HG03342 (cell line): ENCODE measurements at regions not wholly inside any gene's neighbourhood (a gene's known extent, or its start where the extent isn't known, plus 50 kb on each side); places are given as distances from the start of the nearest gene placed in this dataset.

ENCODE experiments used
- ATAC-seq: cut with Tn5 transposase; IDR thresholded peaks from one replicate; pipeline ENCODE4 v1.9.1; 2021; ENCODE audit warnings: mild to moderate bottlenecking, moderate library complexity; ENCODE audit not compliant: unreplicated experiment

DNA sequence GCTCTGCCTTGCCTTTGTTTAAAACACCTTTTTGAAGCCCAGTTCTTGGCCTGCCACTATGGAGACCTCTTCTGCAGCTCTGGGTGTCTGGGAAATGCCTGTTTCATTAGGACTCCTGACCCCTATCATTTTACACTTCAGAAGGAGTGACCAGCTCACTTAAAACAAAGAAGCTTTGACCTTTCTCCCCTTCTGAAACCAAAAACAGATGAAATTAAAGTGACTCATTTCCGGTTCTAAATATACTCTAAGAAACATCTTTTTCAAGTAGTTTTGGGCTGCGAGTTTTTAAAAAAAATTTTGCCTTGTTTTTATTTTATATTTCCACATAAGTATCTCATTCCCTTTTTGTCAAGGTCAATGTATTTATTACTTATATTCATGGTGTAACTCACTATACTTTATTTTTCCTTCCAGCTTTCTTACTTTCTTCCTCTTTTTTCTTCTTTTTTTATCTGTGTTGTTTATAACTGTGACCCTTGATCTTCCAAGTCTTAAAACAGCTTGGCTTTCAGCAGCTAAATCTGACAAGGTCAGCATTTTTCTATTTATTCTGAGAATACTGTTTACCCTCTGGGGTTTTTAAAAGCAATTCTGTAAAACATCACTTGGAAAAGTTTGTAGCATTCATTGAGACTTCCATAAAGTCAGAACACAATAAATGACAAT is 672.9 kb downstream of the NR2F1-AS1 start:
- ATAC-seq, result peak; percentile 75

DNA sequence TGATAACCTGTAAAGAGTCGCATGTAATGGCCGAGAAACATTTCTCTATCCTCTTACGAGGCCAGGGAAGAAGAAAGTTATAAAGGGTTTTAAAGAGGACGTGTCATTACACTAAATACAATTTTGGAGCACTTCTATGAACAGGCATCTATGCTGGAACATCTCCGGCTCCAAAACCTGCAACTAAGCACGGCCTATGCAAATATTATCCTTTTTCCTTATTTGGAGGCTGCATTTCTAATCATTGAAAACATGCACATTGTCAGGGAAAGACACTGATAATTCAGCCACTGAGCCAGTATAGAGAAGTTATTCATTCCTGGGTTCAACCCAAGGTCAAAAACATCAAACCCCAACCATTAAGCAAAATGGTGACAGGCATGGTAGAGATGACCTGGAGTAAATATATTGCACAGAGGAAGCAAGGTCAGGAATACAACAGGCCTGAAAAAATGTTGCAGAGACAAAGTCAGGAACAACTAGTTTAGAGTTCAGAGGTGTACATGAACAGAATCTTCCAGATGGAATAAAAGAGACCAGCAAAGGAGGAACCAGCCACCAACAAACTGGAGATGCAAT is 674.1 kb downstream of the NR2F1-AS1 start:
- ATAC-seq, result no peak

- no peak for ATAC-seq
These were observed 677.0 kb downstream of the NR2F1-AS1 start for GRCh38 chr5:92904021-92904420.

DNA sequence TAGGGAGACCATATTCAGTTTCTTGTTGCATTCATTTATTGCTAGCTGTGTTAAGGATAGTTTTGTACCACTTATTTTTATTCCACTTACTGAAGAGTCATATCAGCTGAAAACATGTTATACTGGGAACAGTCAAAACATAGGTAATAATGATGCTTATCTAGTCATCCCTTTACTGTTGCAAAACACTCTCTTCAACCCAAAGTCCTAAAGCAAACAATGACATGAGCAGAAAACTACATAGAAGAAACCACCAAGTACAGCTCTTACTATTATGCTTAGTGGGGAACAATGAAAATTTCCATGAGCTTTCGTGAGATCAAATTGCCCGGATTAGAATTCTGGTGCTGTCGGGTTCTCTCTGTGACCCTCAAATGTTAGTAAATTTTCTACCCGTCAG is 681.4 kb downstream of the NR2F1-AS1 start:
- ATAC-seq, result no peak

GRCh38 chr5:92896722-92897121 is 684.3 kb downstream of the NR2F1-AS1 start:
- no peak for ATAC-seq

- no peak for ATAC-seq
These were observed 690.2 kb downstream of the NR2F1-AS1 start for GRCh38 chr5:92890841-92891244.

DNA sequence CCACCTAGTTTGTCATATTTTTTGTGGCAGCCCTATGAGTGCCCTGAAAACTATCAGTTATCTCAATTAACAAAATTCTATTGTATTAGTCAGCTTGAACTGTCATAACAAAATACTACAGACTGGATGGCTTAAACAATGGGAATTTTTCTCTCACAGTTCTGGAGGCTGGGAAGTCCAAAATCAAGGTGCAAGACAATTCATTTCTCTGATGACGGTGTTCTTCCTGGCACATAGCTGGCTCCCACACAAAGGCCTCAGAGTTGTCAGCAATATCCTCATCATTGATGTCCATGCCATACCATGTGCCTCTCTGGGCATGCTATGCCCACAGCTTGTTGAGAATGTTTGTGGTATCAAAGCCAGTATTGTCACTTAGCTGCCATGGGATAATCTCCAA is 691.9 kb downstream of the NR2F1-AS1 start:
- no peak for ATAC-seq

DNA sequence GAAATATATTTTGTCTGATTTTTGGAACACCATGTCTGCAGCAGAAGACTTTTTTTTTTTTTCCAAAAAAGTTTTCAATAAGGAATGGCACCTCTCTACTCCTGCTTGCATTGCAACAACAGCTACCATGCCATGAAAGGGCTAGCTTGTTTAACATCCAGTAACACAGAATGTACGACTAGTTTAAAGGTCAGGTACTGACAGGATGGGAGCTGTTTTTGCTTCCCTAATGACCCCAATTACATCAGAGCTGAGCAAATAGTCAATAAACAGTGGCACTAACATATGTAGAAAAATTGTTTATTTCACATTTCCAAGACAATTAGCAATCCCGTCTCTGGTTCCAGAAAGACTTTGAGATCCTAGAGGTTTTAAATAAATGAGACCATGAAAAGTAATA is 693.8 kb downstream of the NR2F1-AS1 start:
- no peak for ATAC-seq

- ATAC-seq, result no peak
These were observed 694.3 kb downstream of the NR2F1-AS1 start for GRCh38 chr5:92886751-92887150.

- ATAC-seq, result no peak
These were observed 695.1 kb downstream of the NR2F1-AS1 start for GRCh38 chr5:92885950-92886349.

DNA sequence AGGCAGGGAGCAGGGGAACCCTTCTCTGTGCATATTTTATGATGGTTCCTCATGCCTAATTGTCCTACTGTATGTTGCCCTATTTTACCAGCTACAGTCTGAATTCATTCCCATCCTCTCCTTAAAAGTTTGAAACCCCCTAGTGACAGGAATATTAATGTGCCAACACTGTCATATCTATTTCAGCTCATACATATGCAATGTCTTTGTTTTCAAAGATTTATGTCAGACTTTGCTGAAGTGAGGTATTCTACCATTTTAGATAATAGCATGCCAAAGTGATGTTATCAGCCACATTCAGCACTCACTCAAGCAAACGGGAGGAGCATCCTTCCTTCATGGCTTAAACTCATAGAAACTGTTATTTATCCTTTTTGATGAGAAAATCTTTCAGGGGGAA is 696.5 kb downstream of the NR2F1-AS1 start:
- no peak for ATAC-seq

DNA sequence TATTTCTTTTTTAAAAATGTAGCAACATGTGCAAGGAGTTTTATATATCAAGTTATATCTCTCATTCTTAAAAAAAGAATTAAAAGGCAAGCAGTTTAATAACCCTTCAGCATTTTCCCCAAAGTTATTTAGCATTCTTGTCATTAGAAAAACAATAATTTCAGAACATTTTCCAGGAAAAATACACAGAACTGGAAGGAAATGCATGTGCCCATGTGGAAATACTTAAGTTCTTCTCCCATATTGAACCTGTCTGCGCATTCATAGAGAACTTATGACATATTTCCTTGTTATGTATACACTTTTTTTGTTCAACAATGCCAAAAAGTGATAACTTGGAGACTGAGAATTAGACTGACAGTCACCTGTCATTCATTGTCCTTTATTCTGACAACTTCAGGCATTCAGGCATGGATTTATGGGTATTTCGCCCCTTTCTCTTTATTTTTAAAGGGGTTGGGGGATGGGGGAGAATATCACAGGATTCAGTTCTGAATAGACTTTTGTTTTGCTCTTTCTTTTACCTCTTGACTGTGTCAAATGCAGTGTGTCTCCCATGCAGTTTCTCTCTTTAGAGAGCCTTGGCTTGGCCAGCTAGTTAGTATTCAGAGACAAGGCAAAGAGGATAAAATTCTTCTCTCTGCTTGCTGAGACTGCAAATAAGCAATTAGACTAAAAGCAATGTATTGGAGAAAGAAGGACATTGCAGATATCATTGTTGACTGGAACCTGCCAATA is 701.0 kb downstream of the NR2F1-AS1 start:
- no peak for ATAC-seq

- no peak for ATAC-seq
These were observed 706.2 kb downstream of the NR2F1-AS1 start for GRCh38 chr5:92874790-92875189.

- no peak for ATAC-seq
These were observed 712.6 kb downstream of the NR2F1-AS1 start for GRCh38 chr5:92868442-92868841.

DNA sequence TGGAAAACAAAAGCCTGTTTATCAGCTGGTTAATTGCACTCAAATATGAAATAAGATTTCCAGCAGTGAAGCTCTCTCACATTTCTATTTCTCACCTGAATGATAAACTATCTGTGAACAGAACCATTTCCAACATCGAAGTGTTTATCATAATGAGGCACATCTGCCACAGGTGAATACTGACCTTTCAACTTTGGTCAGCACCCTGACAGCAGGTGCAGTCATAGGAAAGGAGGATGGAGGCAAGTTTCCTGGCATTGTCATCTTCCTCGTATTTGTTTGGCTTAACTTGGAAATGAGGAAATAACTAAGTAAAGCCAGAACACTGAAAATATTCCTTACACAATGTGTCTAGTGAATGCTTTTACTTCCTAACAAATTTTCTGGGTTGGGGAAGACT is 716.4 kb downstream of the NR2F1-AS1 start:
- no peak for ATAC-seq

- no peak for ATAC-seq
These were observed 717.4 kb downstream of the NR2F1-AS1 start for GRCh38 chr5:92863666-92864065.

GRCh38 chr5:92861531-92862285 is 719.3 kb downstream of the NR2F1-AS1 start:
- ATAC-seq, result no peak

DNA sequence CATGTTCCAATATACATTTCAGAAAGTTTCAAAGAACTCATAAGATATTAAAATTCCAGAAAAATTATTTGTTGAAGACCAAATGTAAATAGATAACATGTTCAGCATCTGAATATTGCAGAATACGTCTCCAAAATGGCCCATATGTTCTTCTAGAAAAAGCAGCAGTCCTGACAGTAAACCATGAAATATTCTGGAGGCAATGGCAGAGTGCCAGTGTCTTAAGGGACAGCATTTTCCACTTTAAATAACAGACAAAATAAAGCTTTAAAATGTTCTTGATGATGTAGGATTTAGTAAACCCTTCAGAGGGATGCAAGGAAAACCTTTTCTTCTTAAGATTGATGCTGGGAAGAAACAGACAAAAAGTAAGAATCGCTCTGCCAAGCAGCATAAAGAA is 721.0 kb downstream of the NR2F1-AS1 start:
- ATAC-seq, result no peak

GRCh38 chr5:92852219-92852618 is 728.8 kb downstream of the NR2F1-AS1 start:
- ATAC-seq, result no peak

- no peak for ATAC-seq
These were observed 730.1 kb downstream of the NR2F1-AS1 start for GRCh38 chr5:92850886-92851285.

DNA sequence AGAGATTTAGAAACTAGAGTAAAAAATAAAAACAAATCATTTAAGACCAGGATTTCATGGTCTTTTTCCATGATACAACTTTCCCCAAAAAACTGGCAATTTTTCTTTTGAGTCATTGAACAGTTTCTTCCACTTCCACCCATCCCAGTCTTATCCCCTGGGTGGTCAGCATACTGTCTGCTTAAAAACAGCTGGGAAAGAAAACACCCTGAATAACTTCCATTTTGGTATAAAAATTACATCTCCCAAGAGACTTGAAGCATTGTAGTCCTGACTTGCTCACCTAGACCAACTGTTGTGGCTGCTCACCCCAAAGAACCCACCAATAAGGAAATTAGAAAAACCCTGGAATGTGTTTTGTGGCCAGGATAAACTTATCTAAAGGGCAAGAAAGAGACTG is 731.3 kb downstream of the NR2F1-AS1 start:
- ATAC-seq, result no peak
